ENCODE measurements at regions not wholly inside any gene's neighbourhood (a gene's known extent, or its start where the extent isn't known, plus 50 kb on each side); places are given as distances from the start of the nearest gene placed in this dataset.
A peak's percentile ranks its signal among the peaks of the same experiment; 100 is the strongest.
"Not testable (repeated sequence)": the region's sequence is repeated elsewhere in the genome, so short reads cannot be mapped to it uniquely, and the experiment has no call there.

DNA sequence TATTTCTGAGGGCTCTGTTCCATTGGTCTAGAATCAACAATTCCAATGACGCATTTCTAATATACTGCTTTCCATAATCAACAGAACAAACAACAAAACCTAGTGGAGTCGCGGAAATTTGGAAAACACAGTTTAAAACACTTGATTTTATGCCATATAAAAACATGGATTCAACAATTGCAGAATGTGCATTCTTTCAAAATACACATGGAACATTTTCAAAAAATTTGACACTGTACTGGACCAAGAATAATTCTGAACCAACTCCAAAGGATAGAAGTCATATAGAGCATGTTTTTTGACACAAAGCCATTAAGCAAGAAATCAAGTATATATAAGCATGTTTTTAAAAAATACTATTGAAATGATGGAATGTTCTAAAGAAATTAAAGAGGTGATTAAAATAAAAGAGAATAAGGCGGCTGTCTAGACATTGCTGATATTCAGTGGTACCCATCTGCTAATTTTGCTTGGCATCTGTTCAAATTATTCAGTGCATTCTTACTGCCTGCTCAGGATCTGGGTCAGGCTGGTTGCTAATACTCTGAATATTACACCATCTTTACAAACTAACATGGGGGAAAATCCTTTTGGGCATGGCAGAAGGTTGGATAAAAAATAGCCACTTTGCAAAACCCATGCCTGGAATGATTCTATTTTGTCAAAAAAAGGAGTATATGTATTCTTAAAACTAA lies 221.3 kb downstream of the NPR3 start:
- DNase-seq = no peak

DNA sequence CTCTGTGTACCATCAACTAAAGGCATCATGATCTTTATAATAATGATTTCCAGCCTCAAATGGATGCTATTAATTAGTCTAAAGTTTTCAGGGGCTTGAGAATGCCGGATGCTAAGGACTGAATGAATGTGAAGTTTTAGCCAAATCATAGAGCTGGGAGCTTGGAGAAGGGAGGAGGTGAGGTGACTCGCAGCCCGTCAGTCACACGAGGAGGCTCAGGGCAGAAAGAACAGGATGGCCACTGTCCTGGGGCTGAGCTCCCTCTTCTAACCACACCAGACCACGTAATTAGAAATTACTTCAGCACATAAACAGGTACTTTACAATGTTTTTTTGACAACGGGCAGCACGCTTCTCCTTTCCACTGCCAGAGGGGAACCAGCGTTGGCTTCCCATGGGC lies 222.6 kb downstream of the NPR3 start:
- no peak for DNase-seq

DNA sequence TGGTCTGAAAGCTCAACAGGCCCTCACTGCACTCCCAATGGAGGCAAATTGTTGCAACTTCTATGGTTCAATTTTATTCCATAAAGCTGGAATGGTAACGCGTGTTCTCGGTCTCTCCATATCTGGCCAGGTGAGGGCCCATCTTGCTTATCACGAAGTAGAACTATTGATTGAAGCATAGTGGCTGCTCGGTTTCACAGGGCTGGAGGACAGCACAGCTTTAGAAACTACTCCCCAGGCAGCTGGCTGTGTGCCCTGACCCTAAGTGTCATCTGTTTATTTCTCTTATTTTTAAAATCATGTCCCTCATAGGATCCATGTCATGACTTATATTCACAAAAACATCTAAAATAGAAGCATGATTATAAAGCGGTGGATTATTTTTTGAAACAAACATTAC lies 223.4 kb downstream of the NPR3 start:
- no peak for DNase-seq

DNA sequence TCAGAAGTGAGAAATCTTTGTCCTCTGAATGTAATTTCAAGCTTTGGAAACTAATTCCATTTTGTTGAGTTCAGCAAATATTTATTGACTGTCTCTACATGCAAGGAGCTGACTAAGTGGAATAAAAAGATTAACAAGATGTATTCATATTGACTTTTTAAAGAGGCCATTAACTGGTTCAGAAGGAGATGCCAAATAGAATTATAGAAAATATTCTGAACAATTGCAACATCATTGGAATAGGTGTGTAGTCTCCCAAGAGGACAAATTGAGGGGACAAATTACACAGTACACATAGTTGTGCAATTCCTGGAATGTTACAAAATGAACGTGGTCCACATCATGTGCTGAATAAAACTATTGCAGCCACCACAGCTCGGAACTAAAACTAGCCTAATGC lies 224.2 kb downstream of the NPR3 start:
- no peak for DNase-seq

- DNase-seq = no peak
These were observed 225.2 kb downstream of the NPR3 start for GRCh38 chr5:32936329-32936728.

- DNase-seq = peak; percentile 13 to 48
These were observed 231.3 kb downstream of the NPR3 start for GRCh38 chr5:32942225-32942989.

- no peak for DNase-seq
These were observed 238.3 kb downstream of the NPR3 start for GRCh38 chr5:32949286-32949970.

- no peak for DNase-seq
These were observed 239.9 kb downstream of the NPR3 start for GRCh38 chr5:32951003-32951402.

GRCh38 chr5:32951878-32952277 lies 240.8 kb downstream of the NPR3 start:
- DNase-seq = no peak

DNA sequence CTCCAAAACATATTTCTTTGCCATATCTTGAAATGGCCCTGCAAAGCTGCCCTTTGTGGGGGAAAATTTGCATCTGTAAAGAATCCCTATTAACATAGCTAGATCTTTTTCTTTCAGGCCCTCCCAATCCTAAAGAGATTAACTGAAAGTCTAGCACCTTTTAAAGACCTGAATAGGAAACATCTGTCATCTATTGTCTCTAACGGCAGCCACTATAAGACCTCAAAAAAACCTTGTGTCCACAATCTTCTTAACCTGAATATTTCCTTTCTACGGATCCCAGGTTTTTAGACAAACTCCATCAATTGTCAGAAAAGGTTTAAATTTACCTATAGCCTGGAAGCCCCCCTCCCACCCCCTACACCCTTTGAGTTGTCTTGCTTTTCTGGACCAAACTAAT lies 241.3 kb downstream of the NPR3 start:
- DNase-seq = not testable (repeated sequence)

- DNase-seq = no peak
These were observed 242.6 kb downstream of the NPR3 start for GRCh38 chr5:32953694-32954093.

DNA sequence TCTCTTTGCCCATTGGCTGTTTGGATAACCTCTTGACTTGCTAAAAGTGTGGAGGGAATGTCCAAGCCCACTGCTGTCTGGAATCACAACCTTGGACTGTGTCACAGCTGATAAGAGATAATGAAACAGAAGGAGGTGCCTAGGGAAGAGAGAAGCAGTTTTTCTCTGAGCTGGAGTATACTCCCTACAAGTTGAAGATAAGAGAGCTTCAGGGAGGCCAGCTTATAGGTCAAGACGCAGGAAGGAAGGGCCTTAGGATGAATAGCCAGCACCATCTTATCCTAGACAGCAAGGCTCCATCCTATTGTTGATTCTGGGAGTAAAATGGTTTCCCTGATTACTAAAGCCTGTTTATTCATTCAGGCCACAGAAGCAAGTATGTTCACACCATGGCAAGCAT lies 244.7 kb downstream of the NPR3 start:
- no peak for DNase-seq

DNA sequence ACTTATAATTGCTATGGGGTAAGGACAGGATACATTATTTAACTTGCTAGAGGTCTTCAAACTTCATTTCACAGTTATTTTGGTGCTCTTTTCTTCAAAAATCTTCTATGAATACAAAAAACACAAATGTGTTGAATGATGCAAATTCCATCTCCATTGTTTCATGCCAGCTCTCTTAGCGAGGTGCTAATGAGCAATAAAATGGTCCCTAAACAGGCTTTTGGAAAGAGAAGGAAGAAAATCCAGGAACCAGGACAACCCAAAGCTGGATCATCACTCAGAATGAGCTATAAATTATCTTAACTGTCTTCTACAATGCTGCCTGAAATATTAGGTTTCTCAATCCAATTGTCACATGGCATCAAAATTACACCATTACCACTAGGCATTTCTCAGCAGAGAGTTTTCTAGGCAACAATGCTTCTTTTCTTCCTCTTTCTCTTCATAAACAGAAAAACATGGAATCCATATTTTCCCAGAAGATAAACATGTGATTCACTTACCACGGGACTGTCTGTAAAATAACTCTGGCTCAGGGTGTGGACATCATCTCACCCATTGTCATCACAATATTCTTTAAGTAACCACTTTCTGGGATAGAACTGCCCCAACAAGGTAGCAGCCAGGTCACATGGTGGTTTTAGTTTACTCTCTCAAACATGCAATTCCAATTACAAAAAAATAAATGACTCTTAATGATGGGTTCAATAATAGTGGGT lies 249.4 kb downstream of the NPR3 start:
- DNase-seq = peak in 1 of 2 donors; percentile 12

GRCh38 chr5:32961059-32961415 lies 249.9 kb downstream of the NPR3 start:
- DNase-seq = no peak

DNA sequence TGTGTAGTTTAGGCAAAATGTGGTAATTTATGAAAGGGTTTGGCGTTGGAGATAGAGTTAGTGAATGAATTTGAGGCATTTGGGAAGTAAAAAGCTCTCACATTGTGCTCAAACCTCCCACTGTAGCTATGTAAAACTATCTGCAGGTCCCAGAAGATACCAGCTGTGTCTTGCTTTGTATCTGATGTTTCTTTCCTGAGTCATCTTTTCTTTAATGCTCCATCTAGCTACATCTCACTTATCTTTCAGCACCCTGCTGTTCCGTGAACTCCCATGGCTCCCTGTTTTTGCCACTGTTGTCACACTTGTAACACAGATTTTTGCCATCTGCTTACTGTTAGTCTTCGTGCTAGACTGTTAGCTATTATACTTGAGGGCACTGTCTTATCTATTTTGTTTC lies 253.1 kb downstream of the NPR3 start:
- no peak for DNase-seq

GRCh38 chr5:32973646-32974045 lies 262.5 kb downstream of the NPR3 start:
- DNase-seq = no peak

GRCh38 chr5:32975656-32976375 lies 264.7 kb downstream of the NPR3 start:
- DNase-seq = no peak

DNA sequence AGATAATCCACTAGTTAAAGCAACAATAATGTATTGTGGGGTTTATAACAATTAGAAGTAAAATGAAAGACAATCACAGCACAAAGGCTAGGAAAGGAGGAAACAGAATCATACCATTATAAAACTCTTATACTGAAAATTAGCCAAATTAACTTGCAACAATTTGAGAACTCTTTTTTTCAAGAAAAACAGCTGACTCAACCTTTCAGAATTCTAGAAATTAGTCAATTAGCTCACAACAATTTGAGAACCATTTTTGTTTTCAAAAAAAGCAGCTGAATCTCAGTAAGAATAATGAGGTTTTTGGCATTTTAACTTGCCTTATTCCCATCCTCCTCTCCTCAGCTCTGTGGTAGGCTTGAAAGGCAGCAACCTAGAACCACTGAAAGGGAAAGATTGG lies 269.9 kb downstream of the NPR3 start:
- no peak for DNase-seq

GRCh38 chr5:32984851-32985610 lies 273.9 kb downstream of the NPR3 start:
- no peak for DNase-seq

DNA sequence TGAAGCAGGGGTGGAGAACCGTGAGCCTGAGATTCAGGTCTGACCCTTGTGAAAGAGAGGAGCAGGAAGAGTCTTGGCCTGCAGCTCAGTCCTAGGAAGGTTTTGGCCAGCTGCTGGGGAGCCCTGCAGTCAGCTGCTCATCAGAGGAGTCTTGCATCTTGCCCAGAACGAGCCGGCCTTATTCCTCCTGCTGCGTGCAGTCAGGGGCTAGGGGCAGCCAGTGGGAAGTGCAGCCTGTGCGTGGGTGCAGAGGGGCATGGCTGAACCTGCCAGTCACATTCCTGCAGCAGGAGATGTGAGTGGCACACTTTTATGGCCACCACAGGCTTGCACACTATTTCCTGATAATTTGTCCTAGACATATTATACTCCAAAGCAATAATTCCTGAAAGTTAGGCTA lies 278.7 kb downstream of the NPR3 start:
- DNase-seq = no peak

GRCh38 chr5:32990593-32991420 lies 279.7 kb downstream of the NPR3 start:
- no peak for DNase-seq
